ENCODE measurements at regions not wholly inside any gene's neighbourhood (a gene's known extent, or its start where the extent isn't known, plus 50 kb on each side); places are given as distances from the start of the nearest gene placed in this dataset.

- Histone ChIP-seq H3K36me3 (ENCODE audit: control insufficient read depth, insufficient read depth, low read length) (no peaks in the 10 kb centered on the region), H3K4me1 (ENCODE audit: control insufficient read depth, insufficient read depth, low read length) (peaks cover 7% of the 10 kb centered on the region), H3K9ac (ENCODE audit: low read length) (no peak overlapping the region), H3K27ac (ENCODE audit: low read depth, low read length) (no peak overlapping the region), H3K4me3 (ENCODE audit: low read length) (no peak overlapping the region), H3K27me3 (ENCODE audit: control insufficient read depth, insufficient read depth, low read length) (no peaks in the 10 kb centered on the region)
Measured at GRCh38 chr1:55697997-55698535, 482.9 kb upstream of the USP24 start.

- peaks cover 7% of the 10 kb centered on the region for H3K4me1 ChIP-seq (ENCODE audit: control insufficient read depth, insufficient read depth, low read length)
- H3K36me3 ChIP-seq (ENCODE audit: control insufficient read depth, insufficient read depth, low read length) = no peaks in the 10 kb centered on the region
- no peak overlapping the region for H3K9ac ChIP-seq (ENCODE audit: low read length)
- no peak overlapping the region for H3K4me3 ChIP-seq (ENCODE audit: low read length)
- no peak overlapping the region for H3K27ac ChIP-seq (ENCODE audit: low read depth, low read length)
- no peaks in the 10 kb centered on the region for H3K27me3 ChIP-seq (ENCODE audit: control insufficient read depth, insufficient read depth, low read length)
Measured at GRCh38 chr1:55696891-55697290, 481.7 kb upstream of the USP24 start.

DNA sequence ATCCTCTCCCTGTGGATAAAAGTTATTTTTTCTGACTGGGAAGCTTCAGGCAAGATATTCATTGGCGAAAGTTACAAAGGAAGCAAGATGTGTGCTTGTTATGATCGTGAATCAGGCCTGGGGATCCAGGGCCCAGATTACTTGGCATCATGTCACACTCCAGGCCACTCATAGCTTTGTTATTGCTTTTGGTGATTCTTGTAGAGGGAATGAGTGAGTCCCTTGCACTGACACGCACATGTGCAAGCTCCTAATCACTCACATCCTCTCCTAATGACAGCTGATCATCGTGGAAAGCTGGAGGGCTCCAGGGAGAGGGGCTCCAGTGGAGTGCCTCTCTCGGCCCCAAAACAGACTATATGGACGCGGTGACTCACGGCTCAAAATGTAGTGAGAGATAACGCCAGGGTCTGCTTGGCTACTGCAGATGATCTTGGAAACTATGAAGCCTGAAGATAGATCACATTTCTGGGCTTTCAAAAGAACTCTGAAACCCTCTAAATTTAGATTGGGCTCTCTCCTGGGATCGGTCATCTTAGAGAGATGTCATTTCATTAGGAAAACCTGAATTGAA lies 481.1 kb upstream of the USP24 start:
- peaks cover 7% of the 10 kb centered on the region for H3K4me1 ChIP-seq (ENCODE audit: control insufficient read depth, insufficient read depth, low read length)
- no peaks in the 10 kb centered on the region for H3K27me3 ChIP-seq (ENCODE audit: control insufficient read depth, insufficient read depth, low read length)
- H3K27ac ChIP-seq (ENCODE audit: low read depth, low read length) = no peak overlapping the region
- H3K4me3 ChIP-seq (ENCODE audit: low read length) = no peak overlapping the region
- H3K36me3 ChIP-seq (ENCODE audit: control insufficient read depth, insufficient read depth, low read length) = no peaks in the 10 kb centered on the region
- no peak overlapping the region for H3K9ac ChIP-seq (ENCODE audit: low read length)

DNA sequence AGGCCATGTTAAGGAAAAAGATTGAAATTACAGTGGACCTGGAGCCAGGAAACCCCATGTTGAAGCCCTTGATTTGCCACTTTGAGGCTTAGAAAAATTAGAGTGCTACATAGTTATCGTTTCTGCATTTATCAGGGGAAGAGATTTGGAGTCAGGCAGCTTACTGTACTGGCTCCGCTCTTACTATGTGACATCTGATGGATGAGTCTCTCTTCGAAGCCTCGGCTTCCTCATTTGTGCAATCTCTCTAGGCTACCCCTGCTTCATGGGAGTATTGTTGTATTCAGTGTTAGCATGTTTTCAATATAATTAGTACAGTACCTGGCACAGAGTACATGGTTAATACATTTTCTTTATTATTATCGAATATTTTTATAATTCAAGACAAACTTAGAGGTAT lies 480.4 kb upstream of the USP24 start:
- Histone ChIP-seq H3K4me1 (ENCODE audit: control insufficient read depth, insufficient read depth, low read length) (peaks cover 7% of the 10 kb centered on the region), H3K36me3 (ENCODE audit: control insufficient read depth, insufficient read depth, low read length) (no peaks in the 10 kb centered on the region), H3K27me3 (ENCODE audit: control insufficient read depth, insufficient read depth, low read length) (no peaks in the 10 kb centered on the region), H3K27ac (ENCODE audit: low read depth, low read length) (no peak overlapping the region), H3K9ac (ENCODE audit: low read length) (no peak overlapping the region), H3K4me3 (ENCODE audit: low read length) (no peak overlapping the region)

DNA sequence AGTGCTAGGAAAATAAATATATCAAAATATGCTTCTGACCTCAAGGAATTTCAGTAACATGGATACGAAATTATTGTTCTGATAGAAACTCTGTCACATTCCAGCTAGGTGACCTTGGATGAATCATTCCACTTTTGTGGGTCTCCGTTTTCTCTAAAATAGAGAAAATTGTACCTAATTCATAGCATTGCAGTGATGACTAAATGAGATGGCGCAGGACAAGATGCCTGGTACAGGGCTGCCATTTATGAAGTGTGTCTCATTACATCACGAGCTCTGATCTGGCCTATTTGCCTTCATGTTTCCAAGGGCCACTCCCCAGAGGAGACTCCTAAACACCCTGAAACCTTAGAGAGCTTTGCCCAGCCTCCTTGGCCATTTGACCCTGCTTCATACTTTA lies 480.0 kb upstream of the USP24 start:
- H3K27me3 ChIP-seq (ENCODE audit: control insufficient read depth, insufficient read depth, low read length) = no peaks in the 10 kb centered on the region
- no peak overlapping the region for H3K9ac ChIP-seq (ENCODE audit: low read length)
- no peaks in the 10 kb centered on the region for H3K36me3 ChIP-seq (ENCODE audit: control insufficient read depth, insufficient read depth, low read length)
- peaks cover 4% of the 10 kb centered on the region for H3K4me1 ChIP-seq (ENCODE audit: control insufficient read depth, insufficient read depth, low read length)
- no peak overlapping the region for H3K4me3 ChIP-seq (ENCODE audit: low read length)
- H3K27ac ChIP-seq (ENCODE audit: low read depth, low read length) = no peak overlapping the region

GRCh38 chr1:55694310-55694801 lies 479.2 kb upstream of the USP24 start:
- no peak overlapping the region for H3K27ac ChIP-seq (ENCODE audit: low read depth, low read length)
- H3K9ac ChIP-seq (ENCODE audit: low read length) = no peak overlapping the region
- no peaks in the 10 kb centered on the region for H3K36me3 ChIP-seq (ENCODE audit: control insufficient read depth, insufficient read depth, low read length)

DNA sequence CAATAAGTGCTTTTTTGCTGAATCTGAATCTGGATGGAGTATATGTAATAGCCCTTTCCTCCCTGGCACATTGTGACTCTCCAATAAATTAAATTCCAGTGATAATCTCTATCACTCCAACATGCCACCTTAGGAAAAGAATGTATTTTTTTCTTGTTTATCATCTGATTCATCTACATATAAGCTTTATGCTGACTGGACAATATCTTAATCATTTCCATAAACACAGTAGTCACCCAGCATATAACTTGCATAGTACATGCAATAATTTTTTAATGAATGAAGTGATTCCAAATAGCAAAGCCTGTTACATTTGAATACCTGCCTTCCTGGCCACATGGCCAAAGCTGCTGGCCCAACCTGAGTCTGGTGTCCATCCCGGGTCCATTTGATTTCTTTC lies 477.6 kb upstream of the USP24 start:
- Histone ChIP-seq H3K27me3 (ENCODE audit: control insufficient read depth, insufficient read depth, low read length) (no peaks in the 10 kb centered on the region), H3K4me1 (ENCODE audit: control insufficient read depth, insufficient read depth, low read length) (peaks cover 3% of the 10 kb centered on the region), H3K27ac (ENCODE audit: low read depth, low read length) (no peak overlapping the region)

More at GRCh38 chr1:55694310-55694801, 479.2 kb upstream of the USP24 start:
- H3K4me1 ChIP-seq (ENCODE audit: control insufficient read depth, insufficient read depth, low read length) = peaks cover 3% of the 10 kb centered on the region
- no peaks in the 10 kb centered on the region for H3K27me3 ChIP-seq (ENCODE audit: control insufficient read depth, insufficient read depth, low read length)
- H3K4me3 ChIP-seq (ENCODE audit: low read length) = no peak overlapping the region

DNA sequence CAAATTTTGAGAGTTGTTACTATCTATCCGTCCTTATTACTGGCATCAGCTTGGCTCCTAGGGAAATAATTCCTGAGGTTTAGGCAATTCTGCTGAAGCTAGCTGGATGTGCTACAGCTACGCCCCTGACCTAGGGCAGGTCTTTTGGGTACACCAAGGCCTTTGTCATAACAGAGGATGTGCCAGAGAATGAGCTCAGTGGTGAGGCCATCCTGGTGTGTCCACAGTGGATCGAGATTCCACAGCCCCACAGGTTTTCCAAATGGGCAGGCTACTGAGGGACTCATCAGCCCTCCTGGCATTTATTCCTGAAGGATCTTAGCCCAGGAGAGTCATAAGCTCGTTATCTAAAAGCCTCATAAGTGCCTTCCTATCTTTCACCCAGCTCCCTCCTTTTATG lies 475.2 kb upstream of the USP24 start:
- no peaks in the 10 kb centered on the region for H3K36me3 ChIP-seq (ENCODE audit: control insufficient read depth, insufficient read depth, low read length)
- H3K27me3 ChIP-seq (ENCODE audit: control insufficient read depth, insufficient read depth, low read length) = no peaks in the 10 kb centered on the region
- no peak overlapping the region for H3K4me3 ChIP-seq (ENCODE audit: low read length)
- H3K9ac ChIP-seq (ENCODE audit: low read length) = no peak overlapping the region
- peaks cover 3% of the 10 kb centered on the region for H3K4me1 ChIP-seq (ENCODE audit: control insufficient read depth, insufficient read depth, low read length)
- no peak overlapping the region for H3K27ac ChIP-seq (ENCODE audit: low read depth, low read length)

More for the DNA sequence above, 477.6 kb upstream of the USP24 start:
- H3K4me3 ChIP-seq (ENCODE audit: low read length) = no peak overlapping the region
- H3K36me3 ChIP-seq (ENCODE audit: control insufficient read depth, insufficient read depth, low read length) = no peaks in the 10 kb centered on the region
- no peak overlapping the region for H3K9ac ChIP-seq (ENCODE audit: low read length)

DNA sequence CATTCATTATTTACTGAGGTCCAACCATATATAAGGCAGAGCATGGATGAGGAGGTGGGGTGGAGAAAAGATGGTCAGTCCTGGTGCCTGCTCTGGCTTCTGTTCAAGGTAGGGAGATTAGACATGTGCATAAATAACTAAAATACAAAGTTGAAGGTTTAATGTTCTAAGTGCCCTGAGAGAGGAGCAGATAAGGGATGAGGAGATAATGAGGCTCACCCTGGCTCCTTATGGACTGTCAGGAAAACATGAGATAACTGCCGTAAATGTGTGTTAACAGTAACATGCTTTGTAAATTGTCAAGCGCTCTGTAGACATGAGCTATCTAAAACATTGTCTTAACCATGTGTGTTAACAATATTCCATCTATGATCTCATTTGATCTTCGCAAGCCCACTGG lies 474.6 kb upstream of the USP24 start:
- no peaks in the 10 kb centered on the region for H3K27me3 ChIP-seq (ENCODE audit: control insufficient read depth, insufficient read depth, low read length)
- no peak overlapping the region for H3K27ac ChIP-seq (ENCODE audit: low read depth, low read length)

DNA sequence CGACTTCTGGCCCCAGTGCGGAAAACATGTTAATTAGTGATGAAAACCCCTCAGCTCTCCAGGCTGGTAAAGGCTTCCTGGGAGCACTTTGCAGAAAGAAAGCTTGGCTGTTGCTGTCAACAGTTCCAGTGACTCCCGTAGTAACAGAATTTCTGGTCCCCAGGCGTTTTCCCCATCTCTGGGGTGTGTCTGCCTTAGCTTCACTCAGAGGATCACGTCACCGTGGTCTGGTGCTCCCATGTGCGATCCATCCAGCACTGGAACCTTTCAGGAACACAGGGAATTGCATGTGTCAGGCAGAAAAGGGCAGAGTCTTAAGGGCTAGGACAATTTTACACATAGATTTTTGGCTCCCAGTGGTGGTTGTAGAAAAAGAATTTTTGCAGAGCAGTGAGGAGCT lies 470.4 kb upstream of the USP24 start:
- Histone ChIP-seq H3K9ac (ENCODE audit: low read length) (no peak overlapping the region), H3K36me3 (ENCODE audit: control insufficient read depth, insufficient read depth, low read length) (no peaks in the 10 kb centered on the region), H3K4me1 (ENCODE audit: control insufficient read depth, insufficient read depth, low read length) (no peaks in the 10 kb centered on the region), H3K4me3 (ENCODE audit: low read length) (no peak overlapping the region), H3K27me3 (ENCODE audit: control insufficient read depth, insufficient read depth, low read length) (no peaks in the 10 kb centered on the region), H3K27ac (ENCODE audit: low read depth, low read length) (no peak overlapping the region)

More for the DNA sequence above, 474.6 kb upstream of the USP24 start:
- Histone ChIP-seq H3K36me3 (ENCODE audit: control insufficient read depth, insufficient read depth, low read length) (no peaks in the 10 kb centered on the region), H3K4me3 (ENCODE audit: low read length) (no peak overlapping the region), H3K4me1 (ENCODE audit: control insufficient read depth, insufficient read depth, low read length) (peaks cover 3% of the 10 kb centered on the region), H3K9ac (ENCODE audit: low read length) (no peak overlapping the region)

GRCh38 chr1:55684131-55684650 lies 469.0 kb upstream of the USP24 start:
- Histone ChIP-seq H3K27me3 (ENCODE audit: control insufficient read depth, insufficient read depth, low read length) (no peaks in the 10 kb centered on the region), H3K27ac (ENCODE audit: low read depth, low read length) (no peak overlapping the region), H3K4me3 (ENCODE audit: low read length) (no peak overlapping the region), H3K36me3 (ENCODE audit: control insufficient read depth, insufficient read depth, low read length) (no peaks in the 10 kb centered on the region), H3K4me1 (ENCODE audit: control insufficient read depth, insufficient read depth, low read length) (no peaks in the 10 kb centered on the region), H3K9ac (ENCODE audit: low read length) (no peak overlapping the region)

DNA sequence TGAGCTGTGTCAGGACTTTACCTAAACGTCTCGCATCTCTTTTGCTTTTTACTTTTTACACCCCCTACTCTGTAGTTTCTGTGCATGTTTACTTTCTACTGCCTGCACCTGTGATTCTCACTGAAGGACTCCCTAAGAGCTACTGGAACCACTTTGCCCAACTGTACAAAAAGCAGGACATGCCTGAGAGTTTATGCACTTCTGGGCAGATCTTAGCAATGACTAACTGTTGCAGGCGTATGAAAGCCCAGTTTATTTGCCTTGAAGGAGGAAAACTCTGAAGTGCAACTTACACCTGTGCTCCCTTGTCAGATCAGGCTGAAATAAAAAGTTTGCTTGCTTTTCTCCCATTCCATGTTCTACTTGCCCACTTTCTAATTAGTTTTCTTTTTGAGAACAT lies 467.0 kb upstream of the USP24 start:
- no peak overlapping the region for H3K9ac ChIP-seq (ENCODE audit: low read length)
- no peaks in the 10 kb centered on the region for H3K36me3 ChIP-seq (ENCODE audit: control insufficient read depth, insufficient read depth, low read length)
- no peak overlapping the region for H3K4me3 ChIP-seq (ENCODE audit: low read length)
- H3K27ac ChIP-seq (ENCODE audit: low read depth, low read length) = no peak overlapping the region
- no peaks in the 10 kb centered on the region for H3K4me1 ChIP-seq (ENCODE audit: control insufficient read depth, insufficient read depth, low read length)
- no peaks in the 10 kb centered on the region for H3K27me3 ChIP-seq (ENCODE audit: control insufficient read depth, insufficient read depth, low read length)

DNA sequence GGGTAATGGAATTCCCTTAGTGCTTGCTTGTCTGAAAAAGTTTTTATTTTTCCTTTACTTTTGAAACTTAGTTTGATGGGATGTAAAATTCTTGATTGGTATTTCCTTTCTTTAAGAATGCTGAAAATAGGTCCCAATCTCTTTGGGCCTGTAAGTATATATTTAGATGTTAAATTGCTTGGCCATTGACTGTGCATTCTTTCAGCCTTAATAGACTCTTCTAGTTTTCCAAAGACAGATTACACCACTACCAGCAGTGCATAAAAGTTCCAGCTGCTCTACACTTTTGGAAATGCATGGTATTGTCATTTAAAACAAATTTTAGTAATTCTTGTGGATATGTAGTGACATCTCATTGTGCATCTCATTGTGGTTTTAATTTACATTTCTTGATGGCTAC lies 464.8 kb upstream of the USP24 start:
- no peak overlapping the region for H3K4me3 ChIP-seq (ENCODE audit: low read length)
- no peaks in the 10 kb centered on the region for H3K4me1 ChIP-seq (ENCODE audit: control insufficient read depth, insufficient read depth, low read length)
- no peak overlapping the region for H3K27ac ChIP-seq (ENCODE audit: low read depth, low read length)
- H3K27me3 ChIP-seq (ENCODE audit: control insufficient read depth, insufficient read depth, low read length) = no peaks in the 10 kb centered on the region
- no peaks in the 10 kb centered on the region for H3K36me3 ChIP-seq (ENCODE audit: control insufficient read depth, insufficient read depth, low read length)
- no peak overlapping the region for H3K9ac ChIP-seq (ENCODE audit: low read length)

Data from rectal smooth muscle tissue (tissue), 1 donor.